Astrocyte of the spinal cord (primary cell): ENCODE measurements at regions not wholly inside any gene's neighbourhood (a gene's known extent, or its start where the extent isn't known, plus 50 kb on each side); places are given as distances from the start of the nearest gene placed in this dataset.

Experiments
- DNase-seq: peaks from one replicate; pipeline ENCODE4 v3.0.0; 2011; ENCODE audit warnings: low read depth, low spot score
- H3K4me3 ChIP-seq: 2 replicates; pipeline ENCODE4 v1.5.1; 2011; ENCODE audit warnings: low read depth, mild to moderate bottlenecking, low read length, moderate library complexity
- in situ Hi-C: cut with HindIII; loops from 2 replicates; pipeline ENCODE4 v1.10.0; 2017; ENCODE audit warnings: low sequenced_read_pairs
- TF ChIP-seq, protein P1 (sequence below): IDR thresholded peaks from 2 replicates; pipeline ENCODE4 v1.5.1; 2012; ENCODE audit warnings: low read depth, mild to moderate bottlenecking, low read length, inconsistent platforms

GRCh38 chr3:186417791-186418190, 55.8 kb upstream of the DGKG start:
- DNase-seq = peak; percentile 79

GRCh38 chr3:186414735-186415419, 52.8 kb upstream of the DGKG start:
- no peak overlapping the region for H3K4me3 ChIP-seq
- peak; percentile 81 for DNase-seq
- in situ Hi-C loops = no loop called here
- TF ChIP-seq, protein P1, sequence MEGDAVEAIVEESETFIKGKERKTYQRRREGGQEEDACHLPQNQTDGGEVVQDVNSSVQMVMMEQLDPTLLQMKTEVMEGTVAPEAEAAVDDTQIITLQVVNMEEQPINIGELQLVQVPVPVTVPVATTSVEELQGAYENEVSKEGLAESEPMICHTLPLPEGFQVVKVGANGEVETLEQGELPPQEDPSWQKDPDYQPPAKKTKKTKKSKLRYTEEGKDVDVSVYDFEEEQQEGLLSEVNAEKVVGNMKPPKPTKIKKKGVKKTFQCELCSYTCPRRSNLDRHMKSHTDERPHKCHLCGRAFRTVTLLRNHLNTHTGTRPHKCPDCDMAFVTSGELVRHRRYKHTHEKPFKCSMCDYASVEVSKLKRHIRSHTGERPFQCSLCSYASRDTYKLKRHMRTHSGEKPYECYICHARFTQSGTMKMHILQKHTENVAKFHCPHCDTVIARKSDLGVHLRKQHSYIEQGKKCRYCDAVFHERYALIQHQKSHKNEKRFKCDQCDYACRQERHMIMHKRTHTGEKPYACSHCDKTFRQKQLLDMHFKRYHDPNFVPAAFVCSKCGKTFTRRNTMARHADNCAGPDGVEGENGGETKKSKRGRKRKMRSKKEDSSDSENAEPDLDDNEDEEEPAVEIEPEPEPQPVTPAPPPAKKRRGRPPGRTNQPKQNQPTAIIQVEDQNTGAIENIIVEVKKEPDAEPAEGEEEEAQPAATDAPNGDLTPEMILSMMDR = no peak

More at GRCh38 chr3:186417791-186418190, 55.8 kb upstream of the DGKG start:
- TF ChIP-seq, protein P1 = no peak
- in situ Hi-C loops = no loop called here
- H3K4me3 ChIP-seq = no peak overlapping the region

DNA sequence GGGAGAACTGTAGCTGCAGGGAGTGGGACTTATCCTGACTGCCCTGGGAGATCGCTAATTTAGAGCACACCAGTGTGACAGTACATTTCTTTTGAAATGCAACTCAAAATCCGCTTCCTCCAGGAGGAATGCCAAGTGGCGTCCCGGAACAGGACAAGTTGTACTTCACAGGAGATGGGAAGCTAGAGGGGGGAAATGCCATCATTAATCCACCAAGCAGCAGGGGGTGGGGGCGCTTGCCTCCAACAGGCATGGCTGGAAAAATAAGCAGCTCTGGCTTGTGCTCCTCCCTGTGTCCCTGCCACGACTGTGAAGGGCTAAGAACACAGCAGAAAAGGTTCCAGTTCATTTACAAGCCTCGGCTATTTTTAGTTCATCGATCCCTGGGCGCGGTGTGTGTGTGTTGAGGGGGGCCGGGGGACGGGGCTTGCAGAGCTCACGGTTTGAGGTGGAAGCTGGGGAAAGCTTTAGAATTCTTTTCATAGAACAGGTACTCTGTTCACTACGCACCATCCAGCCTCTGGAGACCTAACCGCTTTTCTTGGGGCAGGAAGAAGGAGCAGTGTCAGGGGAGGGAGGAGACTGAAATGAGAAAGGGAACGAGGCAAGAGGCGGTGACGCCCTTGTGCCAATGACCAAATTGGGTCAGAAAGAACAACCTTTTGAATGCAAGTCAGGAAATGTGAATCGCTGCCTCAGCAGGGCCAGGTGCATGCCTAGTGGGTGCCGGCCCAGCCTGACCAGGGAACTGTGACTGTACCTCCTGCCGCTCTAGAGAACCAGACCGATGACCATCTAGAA, 51.8 kb upstream of the DGKG start:
- in situ Hi-C loops = no loop called here
- TF ChIP-seq, protein P1 = no peak
- peak overlapping the region; percentile 24 for H3K4me3 ChIP-seq
- DNase-seq = peak; percentile 33

DNA sequence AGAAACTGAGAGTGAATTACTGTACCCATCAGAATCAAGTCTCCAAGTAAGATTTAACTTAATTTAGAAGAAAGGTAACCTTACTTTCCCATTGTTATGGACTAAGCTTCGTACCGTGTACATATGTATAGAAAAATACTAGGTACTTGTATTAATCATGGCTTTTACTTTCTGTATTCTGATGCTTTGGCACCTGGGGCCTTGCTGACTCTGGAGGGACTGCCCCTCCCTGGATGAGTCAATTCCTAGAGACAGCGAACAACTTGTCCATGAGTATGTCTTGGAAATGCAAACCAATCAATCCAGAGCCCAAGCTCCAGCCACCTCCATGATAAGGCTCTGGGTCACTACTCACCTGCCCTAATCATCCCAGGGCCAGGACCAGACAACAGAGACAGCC, 50.0 kb upstream of the DGKG start:
- in situ Hi-C loops = no loop called here
- no peak overlapping the region for H3K4me3 ChIP-seq
- TF ChIP-seq, protein P1 = no peak
- DNase-seq = no peak
